ENCODE measurements at regions not wholly inside any gene's neighbourhood (a gene's known extent, or its start where the extent isn't known, plus 50 kb on each side); places are given as distances from the start of the nearest gene placed in this dataset.

DNA sequence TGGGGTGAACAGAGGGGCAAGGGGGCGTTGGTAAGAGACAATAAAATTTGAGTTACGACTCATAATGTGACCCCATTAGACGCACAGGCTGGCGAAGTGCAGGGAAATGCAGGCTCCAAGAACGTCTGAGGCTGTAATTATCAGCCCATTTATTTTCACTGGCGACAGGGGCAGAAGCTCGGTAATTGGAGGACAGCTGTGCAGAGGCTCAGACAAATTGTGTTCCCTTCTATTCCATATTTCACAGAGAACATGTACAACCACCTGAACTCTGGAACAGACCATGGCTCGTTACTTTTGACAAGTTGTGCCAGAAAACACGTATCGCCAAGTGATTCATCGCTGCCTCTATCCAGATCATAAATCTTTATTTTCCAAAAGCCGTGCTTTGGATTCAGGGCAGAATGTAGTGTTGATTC lies 137.3 kb upstream of the FRMD4A start:
- DNase-seq (ENCODE audit: low spot score) = no peak

DNA sequence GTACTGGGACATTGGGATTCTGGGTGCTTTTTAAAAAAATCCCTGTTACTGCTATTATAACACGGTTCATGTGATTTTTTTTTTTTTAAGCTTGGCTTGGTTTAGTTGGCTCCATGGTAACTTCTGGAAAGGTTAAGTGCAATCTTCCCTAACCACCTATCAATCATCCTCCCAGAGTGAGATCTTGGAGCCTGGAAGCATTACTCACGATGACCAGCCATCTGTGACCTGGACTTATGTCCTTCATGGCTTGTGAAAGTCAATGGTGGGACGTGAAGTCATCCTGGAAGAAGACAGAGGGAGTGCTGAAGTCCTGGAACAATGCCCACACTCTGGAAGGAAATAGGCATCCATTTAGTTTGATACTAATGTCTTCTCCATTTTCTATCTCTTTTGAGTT lies 135.5 kb upstream of the FRMD4A start:
- no peak for DNase-seq (ENCODE audit: low spot score)

DNA sequence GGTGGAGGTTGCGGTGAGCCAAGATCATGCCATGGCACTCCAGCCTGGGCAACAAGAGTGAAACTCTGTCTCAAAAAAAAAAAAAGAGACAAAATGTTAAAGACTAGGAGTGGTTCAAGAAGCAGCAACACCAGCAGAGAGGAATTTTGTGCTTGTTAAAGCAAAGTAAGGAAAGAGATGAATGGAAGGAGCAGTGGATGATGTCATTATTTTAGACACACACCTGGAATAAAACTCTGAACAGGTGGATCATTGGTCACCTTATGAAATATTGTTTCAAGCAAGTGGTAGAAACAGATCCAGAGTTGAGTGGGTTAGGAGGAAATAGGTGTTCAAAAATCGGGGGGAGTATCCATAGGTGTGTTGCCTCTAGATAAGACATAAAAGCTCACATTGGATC lies 129.7 kb upstream of the FRMD4A start:
- DNase-seq (ENCODE audit: low spot score) = no peak

DNA sequence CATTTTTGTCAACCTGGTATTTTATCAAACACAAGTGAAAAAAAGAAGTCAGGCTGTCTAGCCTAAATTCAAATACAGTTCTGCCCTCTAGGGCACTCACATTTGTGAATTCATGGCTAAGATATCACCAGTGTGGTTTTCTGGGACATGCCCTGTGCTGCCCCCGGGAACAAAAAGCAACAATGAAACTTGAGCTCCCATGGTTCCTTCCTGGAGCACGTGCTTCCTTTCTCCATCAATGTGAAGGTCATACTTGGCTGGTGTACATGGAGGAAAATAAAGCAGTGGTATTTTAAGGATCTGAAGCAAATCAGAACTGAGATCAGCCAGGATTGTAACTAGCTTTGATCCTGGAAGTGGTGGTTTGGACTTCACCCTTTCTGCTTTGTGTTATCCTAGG lies 128.9 kb upstream of the FRMD4A start:
- no peak for DNase-seq (ENCODE audit: low spot score)

DNA sequence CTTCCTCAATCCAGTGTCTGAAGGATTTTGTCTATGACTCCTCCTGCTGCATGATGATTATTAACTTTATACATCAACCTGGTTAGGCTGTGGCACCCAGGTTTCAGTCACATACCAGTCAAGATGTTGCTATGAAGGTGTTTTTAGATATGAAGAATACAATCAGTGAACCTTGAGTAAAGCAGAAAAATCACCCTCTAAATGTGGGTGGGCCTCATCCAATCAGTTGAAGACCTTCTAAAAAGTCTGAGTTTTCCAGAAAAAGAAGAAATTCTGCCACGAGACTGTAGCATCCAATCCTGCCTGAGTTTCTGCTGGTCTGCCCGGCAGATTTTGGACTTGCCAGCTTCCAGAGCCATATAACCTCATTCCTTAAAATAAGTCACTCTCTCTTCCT lies 126.1 kb upstream of the FRMD4A start:
- DNase-seq (ENCODE audit: low spot score) = no peak

DNA sequence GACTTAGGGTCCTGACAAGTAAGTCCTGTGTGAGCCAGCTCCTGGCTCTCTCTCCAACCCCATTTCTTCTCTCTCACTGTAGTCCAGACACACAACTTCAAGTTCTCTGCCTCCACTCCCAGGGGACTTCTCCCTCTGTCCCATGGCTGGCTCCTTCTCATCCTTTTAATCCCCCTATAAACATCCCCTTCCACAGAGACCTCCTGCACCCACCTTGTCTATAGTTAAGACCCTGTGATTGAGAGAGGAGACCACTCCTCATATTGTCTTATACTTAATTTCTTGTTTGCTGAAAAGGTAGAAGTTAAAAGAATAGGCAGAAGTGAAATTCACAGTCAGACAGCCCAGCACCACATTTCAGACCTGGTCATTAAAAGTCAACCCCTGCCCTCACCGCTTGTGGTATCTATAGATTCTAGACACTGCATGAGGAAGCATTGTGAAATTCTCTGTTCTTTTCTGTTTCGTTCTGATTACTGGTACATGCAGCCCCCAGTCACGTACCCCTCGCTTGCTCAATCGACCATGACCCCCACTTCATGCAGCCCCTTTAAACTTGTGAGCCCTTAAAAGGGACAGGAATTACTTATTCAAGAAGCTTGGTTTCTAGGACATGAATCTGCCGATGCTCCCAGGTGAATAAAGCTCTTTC lies 125.6 kb upstream of the FRMD4A start:
- no peak for DNase-seq (ENCODE audit: low spot score)

DNA sequence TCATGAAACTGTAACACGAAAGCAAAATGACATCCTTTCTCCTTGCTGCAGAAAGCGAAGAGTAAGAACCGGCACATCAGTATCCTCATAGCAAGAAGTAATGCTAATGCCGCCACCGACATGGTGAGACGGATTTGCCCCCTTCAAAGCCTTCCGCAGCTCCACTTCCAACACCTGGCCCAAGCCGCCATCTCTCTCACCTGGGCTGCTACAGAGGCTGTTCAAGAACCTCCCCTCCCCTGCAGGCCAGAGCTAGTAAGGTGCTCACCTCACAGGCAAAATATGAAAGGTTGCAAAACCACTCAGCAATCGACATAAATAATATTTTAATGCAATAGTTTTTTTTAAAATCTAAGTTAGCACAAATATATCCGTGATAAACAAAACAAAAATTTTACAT lies 123.9 kb upstream of the FRMD4A start:
- no peak for DNase-seq (ENCODE audit: low spot score)

DNA sequence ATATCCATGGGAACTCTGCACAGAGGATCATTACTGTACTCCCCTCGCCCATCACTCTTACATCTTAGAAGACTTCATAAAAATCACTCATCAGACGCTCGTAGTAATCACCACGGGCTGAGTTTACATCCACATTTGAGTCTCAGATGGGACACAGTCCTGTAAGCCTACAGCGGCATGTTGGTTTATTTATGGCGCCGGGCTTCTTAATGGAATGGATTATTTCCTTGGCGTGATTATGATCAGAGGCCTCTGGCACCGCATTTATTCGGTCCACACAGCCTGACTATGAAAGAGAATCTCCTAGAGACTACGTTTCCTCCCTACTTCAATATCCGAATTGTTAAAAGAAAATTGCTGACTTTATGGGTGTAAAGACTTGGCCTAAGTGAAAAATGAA lies 123.5 kb upstream of the FRMD4A start:
- no peak for DNase-seq (ENCODE audit: low spot score)

DNA sequence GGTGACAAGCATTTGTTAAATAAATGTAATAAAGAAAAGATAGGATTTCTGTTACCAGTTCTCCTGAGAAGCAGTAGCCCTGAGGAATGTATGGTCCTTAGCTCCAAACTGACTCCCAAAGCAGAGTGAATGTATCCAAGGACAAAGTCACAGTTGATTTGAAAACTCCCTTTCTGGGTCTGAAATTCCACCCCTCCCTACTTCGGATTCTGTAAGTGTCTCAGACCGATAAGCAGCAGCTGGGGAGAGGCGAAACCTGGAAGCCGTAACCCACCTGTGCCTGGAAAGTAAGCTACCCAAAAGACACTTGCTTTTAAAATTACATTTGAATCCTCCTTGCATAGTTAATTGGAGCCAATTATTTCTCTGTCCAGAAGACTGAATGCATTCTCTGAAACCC lies 122.9 kb upstream of the FRMD4A start:
- DNase-seq (ENCODE audit: low spot score) = no peak

DNA sequence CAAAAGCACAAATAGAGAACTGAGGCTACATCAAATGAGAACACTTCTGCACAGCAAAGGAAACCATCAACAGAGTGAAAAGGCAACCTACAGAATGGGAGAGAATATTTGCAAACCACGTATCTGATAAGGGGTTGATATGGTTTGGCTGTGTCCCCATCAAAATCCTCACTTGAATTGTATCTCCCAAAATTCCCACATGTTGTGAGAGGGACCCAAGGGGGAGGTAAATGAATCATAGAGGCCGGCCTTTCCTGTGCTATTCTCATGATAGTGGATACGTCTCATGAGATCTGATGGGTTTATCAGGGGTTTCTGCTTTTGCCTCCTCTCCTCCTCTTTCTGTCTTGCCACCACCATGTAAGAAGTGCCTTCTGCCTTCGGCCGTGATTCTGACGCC lies 120.6 kb upstream of the FRMD4A start:
- DNase-seq (ENCODE audit: low spot score) = no peak

DNA sequence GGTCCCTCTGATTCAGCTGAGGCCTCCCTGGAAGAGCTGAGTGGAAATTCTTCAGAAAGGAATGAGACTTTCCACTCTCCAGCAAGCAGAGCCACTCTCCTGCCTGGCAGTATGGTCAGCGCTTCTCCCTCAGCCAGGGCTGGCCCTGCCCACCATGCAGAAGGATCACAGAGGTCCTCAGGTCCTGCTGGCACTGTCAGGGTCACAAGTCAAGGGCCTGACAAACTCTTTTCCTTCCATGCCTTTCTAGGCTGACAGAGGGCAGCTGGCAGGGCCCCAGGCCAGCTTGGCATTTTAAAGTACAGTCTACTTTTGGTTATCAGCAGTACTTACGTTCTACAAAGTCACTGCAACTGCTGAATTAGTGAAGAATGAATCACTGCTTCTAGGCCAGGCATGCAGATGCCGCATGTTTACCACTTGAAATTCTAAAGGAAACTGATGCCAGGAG lies 119.3 kb upstream of the FRMD4A start:
- no peak for DNase-seq (ENCODE audit: low spot score)

DNA sequence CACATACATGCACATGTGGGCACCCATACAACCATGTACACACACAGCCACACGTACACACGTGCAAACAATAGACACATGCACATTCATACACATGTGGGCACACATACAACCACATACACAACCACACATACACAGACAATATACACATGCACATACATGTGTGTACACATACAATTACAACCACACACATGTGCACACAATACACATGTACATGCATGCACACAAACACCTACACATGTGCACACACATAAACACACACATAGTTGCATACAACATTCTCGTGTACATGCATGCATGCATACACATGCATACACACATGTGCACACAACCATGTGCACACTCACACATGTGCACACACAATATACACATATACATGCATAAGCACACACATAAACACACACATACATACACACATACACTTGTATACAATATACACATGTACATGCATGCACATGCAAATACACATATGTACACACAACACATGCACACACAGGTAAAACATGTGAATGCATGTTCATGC lies 118.6 kb upstream of the FRMD4A start:
- no peak for DNase-seq (ENCODE audit: low spot score)

DNA sequence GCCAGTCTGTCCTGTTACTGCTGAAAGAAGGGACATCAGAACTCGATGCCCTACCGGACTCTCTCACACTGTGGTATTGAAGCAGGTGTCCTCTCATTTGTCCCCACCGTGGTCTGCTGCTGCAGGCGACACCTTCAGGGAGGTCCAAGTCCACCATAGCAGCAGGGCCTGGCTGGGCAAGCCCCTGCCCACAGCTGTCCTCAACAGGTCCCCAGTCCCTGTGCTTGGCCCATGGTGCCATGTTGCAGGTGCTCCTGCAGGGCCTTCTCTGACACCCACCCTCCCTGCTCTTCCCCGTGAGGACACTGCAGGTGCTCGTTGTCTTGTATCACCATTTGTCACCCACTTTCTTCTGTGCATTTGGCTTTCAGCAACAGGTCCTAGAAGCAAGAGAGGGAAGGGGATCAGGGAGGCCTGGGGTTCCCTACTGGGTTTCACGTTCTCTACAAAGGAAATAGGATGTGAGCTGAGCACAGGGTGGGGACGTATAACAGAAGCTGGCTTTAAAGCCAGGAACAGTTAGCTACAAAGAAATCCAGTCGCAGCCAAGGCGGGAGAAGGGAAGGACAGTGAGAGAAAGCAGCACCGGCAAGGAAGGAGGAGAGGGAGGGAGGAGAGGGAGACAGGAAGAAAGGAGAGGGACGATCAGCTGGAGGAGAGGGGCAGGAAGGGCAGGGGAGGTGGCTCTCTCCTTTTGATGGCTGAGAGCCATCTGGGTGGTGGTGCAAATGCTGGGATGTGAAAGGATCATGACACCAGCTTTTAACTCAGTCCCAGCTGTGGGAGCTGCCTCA lies 117.7 kb upstream of the FRMD4A start:
- DNase-seq (ENCODE audit: low spot score) = no peak

DNA sequence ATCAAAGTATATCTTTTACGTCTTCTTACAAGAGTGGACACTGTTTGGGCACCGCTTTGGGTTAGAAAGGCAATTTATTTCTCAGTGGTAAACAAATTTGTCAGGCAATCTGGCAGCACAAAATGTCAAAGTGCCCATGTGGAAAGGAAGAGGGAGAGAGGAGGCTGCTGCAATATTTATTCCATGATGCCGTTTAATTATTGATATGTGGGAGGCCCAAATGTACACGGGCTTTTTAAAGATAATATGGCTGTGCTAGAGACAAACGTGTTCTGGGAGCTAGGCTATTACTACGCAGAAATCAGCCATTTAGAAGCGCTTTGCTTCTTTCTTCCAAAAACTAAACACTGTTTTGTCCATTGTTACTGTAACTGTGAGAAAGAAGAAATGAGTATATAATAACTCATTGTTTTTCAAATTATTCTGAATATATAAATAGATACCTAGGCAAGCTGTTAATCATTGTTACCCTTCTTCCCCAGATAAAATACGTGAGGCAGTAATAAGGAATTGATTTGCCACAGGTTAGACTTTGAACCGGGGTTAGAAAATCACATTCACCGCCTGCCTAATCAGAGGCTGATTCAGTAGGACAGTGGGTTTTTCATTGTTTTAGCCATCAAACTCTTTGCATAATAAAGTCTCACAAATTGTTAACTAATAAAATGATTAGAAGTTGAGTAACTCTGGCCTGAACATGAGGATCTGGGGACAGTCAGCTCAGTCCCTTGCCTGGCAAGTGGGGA lies 116.5 kb upstream of the FRMD4A start:
- no peak for DNase-seq (ENCODE audit: low spot score)

DNA sequence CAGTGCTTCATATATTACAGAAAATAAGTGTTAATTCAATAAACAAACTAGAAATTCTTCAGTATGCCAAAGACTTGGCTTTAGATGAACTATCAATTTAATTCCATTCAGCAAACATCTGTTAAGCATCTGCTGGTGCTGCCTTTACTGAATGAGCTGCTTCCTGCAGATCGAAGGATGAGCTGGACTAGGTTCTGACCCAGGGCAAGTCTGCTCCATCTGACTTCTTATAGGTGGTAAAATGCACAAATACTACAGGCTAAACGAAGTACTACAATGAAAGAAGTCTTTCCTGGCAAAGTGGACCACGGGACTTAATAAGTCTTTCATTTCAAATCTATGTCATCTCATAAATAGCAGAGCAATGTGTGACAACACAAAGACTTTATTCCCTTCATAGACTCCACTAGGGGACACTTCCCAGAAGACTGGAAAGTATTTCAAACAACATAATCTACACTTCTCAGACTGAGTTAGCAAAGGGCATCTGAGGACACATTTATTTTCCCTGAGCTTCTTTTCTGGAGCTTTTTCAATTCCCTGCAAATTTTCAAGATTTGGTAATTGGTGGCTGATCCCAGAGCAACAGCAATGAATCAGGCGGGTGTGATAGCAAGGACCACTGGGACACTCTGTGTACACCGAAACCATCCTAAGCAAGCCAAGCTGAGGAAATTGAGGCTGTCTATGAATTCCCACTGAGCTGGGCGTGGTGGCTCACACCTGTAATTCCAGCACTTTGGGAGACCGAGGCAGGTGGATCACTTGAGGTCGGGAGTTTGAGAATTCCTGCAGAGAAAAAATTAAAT lies 108.9 kb upstream of the FRMD4A start:
- DNase-seq (ENCODE audit: low spot score) = no peak

DNA sequence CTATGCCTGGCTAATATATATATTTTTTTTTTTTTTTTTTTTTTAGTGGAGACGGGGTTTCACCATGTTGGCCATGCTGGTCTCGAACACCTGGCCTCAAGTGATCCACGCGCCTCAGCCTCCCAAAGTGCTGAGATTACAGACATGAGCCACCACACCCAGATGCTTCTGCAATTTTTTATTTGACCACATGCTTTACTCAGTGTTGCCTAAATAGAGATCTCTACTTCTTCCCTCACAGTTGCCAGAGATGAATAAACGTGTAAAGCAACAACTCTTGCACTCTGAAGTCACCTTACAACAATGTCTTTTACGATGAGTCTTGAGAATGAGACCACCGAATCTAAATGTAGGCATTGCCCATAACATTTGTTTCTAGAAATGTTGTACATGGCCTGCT lies 107.9 kb upstream of the FRMD4A start:
- no peak for DNase-seq (ENCODE audit: low spot score)

DNA sequence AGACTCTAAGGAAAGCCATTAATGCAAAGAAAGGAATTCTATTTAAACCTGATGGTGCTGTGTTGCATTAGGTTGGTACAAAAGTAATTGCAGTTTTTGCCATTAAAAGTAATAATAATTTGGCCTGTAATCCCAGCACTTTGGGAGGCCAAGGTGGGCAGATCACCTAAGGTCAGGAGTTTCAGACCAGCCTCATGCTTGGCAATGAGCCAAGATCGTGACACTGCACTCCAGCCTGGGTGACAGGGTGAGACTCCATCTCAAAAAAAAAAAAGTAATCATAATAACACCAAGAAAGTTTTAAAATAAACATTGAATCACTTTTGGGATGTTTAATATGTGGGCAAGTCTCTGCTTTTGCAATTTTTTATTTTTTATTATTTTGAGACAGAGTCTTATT lies 107.3 kb upstream of the FRMD4A start:
- peak; percentile 35 for DNase-seq (ENCODE audit: low spot score)

DNA sequence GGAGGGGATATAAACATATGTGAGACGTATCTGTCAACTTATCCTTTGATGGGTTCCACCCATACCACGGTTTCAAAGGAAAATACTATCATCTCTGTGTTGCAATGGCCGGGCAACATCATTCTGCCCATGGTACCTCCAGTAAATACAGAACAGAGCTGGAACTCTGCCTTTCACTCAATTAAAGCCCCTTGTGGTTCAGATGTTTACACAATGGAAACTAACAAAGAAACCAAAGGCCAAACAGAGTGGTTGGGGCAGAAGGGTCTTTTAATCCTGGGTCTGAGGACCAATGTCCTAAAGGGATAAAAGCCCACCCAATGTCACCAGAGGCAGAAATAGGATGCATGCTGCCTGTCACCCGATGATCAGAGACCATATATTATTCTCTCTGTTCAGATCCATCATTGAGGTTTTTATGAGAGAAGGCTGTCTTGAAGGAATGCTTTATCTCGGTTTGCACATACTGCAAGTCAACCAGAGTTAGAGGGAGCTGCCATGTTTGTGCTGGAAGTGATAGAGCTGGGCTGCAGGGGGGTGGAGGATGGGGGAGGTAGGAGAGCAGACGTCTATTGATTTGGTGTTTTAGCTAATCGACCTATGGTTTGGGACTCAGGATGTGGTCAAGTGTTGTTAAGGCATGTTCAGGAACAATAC lies 105.4 kb upstream of the FRMD4A start:
- no peak for DNase-seq (ENCODE audit: low spot score)

DNA sequence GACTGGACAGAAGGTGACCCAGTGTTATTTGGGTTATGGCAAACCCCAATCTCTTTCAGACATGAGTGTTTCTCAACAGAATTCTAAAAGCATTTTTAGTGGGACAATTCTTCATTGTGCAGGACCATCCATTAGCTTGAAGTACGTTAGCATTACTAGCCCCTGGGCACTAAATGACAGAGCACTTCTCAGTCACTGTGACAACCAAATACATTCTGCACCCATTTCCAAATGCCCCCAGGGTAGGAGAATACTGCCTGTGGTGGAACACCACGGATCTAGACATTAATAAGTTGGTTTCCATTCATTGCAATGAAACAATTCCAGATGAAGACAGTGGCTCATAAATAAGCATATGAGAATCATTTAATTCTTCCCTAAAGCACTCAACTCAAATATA lies 102.4 kb upstream of the FRMD4A start:
- no peak for DNase-seq (ENCODE audit: low spot score)

DNA sequence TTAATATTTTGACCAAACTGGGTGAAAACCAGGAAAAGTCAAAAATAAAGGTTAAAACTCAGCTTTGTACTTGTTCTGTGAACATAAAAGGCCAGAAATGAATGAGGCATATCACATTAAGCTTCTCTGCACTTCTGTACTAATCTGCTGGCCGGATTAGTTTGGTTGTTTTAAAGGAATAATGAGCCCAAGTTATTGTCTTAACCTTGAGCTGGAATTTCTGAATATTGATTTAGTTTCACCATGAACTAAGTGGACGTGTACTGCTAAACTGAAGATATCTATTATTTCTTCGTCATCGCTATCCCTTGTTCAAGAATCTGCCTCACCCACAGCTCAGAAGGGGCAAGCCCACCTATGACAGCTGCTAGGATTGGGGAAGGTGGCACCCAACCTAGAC lies 101.1 kb upstream of the FRMD4A start:
- DNase-seq (ENCODE audit: low spot score) = no peak

DNA sequence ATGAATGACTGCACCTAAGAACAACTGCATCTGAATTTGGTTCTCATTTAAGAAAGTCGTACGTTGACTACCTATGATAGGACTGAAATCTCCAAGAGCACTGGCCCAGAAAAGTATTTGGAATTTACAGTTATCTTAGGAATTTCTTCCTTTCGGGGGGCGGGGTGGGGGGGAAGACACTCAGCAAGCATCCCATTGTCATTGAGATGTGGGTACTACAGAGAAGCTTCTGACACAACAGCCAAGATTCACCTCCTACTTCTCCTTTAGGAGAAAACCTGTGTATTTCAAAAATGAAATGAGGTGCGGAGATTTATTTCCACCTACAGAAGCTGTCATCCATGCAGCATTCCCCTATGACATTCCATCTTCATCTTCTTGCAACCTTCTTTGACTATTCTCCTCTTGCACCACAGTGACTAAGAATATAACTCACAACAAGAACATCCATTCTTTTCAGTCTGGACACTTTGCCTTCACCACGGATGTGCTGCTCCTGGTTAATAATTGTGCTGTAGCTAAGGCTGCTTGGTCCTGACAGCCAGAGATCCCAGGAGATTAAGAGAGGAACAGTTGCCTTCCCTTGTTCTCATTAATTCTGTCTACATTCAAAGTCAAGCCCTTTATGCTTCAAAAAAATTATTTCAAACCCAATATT lies 98.4 kb upstream of the FRMD4A start:
- DNase-seq (ENCODE audit: low spot score) = no peak
